Activated CD4-positive, alpha-beta T cell treated with anti-CD3 and anti-CD28 coated beads for 1 hour (primary cell): ENCODE measurements at regions not wholly inside any gene's neighbourhood (a gene's known extent, or its start where the extent isn't known, plus 50 kb on each side); places are given as distances from the start of the nearest gene placed in this dataset.
"Not testable (repeated sequence)": the region's sequence is repeated elsewhere in the genome, so short reads cannot be mapped to it uniquely, and the experiment has no call there.

Experiments
- DNase-seq: peaks from one replicate; pipeline ENCODE4 v3.0.0-alpha.2; 2020

DNA sequence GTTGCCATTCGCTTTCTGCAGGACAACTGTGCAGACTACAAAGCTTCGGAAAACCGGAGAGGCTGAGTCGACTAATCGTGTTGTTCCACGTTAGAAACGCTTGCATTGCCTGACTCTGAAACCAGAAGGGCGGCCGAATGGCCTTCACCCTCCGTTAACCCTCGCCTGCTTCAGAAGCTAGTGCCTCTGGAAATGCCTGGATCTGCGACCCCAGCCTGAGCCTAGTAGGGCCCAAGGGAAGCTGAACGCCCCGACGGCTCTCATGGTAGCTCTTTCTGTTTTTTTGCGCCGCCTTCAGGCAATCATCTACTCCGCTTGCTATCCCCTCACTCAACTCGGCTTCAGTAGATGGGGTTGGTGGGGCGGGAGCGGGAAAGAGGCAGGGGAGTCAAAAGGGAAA lies 117.3 kb downstream of the PPIAL4A start:
- not testable (repeated sequence) for DNase-seq

DNA sequence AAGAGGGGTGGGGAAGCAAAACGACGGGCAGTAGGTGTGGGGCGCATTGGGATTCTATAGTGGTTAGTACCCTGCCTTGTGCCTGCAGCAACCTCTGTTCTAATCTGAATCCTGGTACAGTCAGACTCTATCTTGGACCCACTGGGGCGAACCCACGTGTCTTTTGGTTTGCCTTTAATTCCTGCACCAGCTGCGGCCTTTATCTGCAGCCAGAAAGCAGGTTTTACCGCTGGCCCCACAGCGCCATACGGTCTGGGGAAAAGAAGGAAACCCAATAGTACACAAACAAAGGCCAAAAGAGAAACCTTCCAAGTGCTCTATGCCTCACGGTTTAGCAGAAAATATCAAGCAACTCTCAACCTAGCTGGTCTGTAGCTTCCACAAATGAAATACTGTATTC lies 118.2 kb downstream of the PPIAL4A start:
- not testable (repeated sequence) for DNase-seq

DNA sequence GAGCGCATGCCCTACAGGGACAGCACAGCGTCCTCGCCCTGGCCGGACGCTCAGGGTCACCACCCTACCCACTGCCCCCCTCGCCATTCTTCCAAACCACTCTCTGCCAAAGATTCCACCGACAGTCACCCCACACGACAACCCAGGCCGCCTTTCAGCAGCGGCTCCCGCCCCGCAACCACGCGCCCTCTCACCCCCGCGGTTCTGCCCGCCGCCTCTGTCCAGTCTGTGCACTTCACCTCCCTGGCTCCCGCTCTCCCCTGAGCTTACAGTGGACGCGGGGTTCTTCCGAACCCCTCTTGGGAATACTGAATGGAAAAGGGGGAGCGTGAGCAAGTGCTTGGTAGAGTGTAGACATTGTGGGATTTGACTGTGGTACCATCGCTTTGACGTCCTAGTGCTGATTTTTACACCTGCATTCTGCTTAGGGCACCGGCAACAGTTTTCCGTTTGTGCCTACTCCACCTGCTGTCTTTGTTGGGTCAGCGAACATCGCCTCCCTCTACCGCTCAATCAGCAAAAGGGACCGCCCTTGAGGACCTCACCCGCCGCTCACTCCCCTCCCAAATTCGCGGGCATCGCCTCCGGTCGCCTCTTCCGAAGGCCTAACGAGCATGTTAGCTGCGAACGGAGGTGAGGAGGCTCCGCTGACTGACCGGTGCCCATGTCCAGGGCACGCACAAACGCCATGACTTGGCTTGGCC lies 119.1 kb downstream of the PPIAL4A start:
- not testable (repeated sequence) for DNase-seq

DNA sequence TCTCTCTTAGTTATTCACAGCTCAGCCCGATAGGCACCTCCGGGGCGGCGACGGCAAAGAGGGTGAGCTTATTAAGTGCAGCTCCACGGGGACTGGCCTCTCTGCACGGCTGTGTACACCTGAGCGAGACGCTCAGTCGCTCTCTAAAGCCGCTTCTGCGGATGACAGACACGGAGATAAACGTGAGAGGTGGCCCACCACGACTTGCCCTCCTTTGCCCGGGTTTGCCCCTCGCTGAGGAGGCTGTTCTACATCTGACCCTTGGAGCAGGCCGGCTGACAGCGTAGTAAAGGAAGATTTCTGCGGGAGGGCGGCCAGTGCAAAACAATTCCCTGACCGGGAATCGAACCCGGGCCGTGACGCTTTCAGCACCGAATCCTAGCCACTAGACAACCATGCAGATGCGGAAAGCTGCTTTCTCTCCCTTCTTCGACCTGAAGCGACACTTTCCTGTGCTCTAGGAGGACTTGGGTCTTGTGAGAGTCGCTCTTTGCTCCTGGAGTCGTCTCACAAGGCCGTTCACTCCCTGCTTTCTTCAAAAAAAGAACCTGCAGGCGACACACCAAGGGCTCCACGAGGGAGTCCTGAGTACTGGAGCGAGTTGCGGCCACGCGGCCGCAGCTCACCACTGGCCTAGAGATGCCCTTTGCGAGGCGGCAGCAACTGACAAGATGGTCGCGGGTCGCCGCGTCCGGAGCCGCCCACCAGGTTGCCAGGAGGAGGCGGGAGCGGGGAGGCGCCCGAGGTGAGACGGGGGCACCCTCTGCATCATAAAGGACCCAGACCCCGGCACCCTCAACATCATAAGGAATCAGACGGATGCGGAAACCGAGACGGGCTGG lies 119.9 kb downstream of the PPIAL4A start:
- not testable (repeated sequence) for DNase-seq

DNA sequence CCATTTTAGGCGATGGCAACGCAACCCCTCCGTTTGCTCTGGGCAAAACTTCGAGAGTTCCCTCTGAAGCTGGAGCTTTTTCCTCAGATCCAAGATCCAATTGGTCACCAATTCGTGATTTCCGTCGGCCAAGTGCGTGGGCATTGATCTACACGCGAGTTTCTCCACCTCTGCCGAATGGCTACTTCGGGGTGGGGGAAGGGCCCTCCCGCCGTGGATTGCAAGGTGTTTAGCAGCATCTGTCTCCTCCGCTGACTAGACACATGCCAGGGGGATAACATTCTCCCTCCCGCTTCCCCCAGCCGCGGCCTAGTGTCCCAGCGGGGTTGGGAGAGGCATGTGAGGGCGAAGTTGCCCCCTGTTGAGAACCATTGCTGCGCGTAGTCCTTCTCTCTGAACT lies 120.6 kb downstream of the PPIAL4A start:
- not testable (repeated sequence) for DNase-seq

DNA sequence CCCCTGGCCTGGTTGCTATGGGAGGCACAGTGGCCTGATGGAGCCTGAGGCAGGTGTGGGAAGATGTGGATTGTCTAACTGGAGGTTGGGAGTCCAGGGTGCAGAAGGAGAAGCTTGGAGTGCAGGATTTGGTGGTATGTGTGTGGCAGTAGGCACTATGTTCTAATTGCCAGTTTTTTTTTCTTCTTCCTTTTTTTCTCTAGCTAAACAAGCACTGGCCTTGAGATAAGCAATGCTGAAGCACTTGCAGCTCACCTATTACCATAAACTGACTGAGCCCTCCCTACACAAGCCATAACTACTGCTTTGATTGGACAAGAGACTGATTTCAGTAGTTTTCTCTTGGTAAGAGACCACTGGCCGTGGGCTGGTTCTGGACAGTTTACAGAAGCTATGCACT lies 123.6 kb downstream of the PPIAL4A start:
- not testable (repeated sequence) for DNase-seq

DNA sequence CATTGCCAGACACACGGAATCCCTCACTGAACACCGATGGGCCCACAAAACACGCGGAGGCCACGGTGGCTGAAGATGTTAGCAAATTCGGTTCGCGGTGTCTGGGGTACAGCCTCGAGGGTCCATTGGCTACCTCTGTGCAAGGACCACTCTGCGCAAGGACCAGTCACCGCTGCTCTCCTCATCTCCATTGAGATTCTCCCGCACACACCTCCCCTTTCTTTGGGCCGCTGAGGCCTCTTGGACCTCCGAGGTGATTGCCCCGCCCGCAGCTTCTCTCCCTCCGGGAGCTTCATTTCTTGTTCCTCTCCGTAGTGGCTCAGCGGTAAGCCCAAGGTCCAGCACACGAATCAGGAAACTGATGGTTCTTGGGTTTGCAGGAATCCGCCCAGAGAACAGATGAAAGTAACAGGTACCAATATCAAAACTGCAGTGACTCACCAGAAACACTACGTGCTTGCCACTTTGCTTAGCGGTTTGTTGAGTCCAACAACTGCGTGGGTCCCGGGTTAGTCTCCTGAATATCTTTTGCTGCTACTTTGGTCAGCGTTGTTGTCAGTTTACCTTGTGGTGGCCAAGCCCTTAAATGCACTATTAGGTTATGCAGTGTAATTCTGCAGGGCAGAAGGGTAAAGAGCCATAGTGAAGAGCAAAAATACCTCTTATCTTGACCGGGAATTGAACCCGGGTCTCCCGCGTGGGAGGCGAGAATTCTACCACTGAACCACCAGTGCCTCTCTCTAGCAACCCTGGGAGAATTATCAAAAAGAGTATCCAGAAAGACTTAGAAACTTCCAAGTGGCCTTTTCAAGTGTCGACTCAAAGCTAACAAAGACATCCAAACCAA lies 126.8 kb downstream of the PPIAL4A start:
- not testable (repeated sequence) for DNase-seq

DNA sequence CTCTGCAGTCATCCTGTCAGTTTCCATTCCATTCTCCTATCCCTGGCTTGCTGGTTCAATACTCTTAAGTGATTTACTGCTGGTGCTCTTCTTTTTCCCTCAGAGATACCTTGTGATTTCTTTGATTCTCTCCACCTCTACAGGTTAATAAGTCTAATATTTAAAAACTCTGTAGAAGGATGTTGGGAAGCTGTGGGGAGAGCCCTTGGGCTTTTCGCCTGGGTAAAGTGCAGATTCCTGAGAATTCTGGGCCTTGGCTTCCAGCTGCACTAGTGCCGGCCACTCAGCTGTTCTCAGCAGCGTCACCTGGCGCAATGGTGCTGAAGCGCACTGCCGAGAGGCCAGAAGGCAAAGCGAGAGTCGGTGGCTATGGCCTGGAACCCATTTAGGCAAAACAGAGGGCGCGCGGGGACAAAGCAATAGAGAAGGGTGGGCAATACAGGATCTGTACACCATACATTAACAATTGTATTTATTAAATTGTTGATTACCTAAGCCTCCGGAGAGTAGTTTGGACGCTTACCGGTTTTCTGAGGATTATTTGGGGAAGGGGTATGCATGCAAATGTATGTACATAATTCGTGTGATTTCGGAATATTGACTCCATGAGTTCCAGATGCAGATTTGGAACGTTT lies 130.3 kb downstream of the PPIAL4A start:
- DNase-seq, result not testable (repeated sequence)

DNA sequence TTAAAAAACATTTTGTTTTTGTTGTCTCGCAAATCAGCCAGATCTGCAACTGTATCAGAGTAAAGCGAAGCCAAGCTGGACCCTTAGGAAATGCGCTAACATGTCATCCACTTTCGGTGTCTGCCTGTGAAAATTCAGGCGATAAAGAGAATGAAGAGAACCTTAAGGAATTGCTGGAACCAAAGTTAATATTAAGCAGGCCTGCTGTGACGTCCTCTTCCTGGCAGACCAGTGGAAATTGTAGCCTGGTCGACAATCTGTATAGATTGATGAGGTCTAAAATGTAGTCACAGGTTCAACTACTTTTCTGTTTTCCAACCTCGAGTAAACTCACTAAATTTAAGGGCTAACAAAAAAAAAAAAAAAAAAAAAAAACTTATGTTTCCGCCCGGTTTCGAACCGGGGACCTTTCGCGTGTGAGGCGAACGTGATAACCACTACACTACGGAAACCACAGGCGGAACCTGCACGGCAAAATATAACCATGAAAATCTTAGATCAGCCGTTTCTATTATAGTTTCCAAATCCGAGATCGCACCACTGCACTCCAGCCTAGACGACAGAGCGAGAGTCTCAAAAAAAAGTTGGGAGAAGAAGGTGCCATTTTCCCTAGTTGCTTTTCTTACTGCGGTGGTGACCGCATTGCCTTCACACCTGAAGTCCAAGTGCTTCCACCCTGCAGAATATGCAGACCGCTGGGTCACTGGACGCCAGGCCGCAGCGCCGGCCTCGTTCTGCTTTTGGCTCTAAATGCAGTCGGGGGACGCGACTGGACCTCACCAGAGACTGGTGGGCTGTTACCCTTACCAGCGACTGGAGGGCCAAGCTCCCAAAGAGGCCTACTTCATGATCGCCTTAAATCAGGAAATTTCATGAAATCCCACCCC lies 131.0 kb downstream of the PPIAL4A start:
- DNase-seq, result not testable (repeated sequence)

DNA sequence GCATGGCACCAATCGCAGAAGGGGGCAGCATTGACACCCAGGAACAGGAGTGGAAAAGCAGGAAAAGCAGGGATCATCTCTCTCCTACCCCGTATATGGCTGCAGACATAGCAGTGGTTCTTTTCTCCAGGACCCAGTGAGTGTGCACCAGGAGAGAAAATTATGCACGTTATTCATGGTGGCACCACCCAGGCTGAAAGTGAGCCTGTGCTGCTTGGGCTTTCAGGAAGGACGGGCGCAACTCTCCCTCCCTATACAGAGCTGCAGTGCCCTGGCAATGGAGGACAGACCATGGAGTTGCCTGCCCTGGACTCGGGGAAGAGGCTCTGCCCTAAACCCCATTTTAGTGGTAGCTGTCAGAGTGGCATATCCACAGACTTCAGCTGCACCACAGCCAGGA lies 132.1 kb downstream of the PPIAL4A start:
- not testable (repeated sequence) for DNase-seq

DNA sequence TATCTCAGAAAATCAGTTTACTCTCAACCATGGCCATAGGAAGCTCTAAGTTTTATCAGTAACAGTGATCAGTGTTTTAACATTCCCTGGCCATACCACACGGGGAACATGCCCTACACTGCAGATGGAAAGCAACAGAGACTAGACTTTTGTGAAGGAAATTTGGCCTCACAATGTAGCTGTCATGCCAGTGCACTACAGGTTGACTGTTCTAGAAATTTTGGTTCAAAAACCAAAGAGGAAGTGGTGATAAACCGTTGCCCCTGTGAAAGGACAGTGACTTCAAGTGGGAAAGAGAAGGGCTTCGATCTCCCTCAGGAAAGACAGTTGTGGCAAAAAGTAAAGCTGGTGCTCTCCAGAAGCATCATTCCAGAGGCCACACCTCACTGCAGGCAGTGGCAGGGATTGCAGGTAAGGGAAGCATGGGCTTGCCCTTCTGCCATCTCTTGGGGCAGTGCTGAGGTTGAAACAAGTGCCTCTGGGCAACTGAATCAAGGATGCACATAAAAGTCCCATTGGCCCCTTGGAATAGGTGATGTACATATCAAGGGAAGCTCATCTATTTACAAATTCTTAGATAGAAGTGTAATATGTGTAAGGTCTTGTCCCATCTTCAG lies 143.4 kb downstream of the PPIAL4A start:
- DNase-seq, result not testable (repeated sequence)

DNA sequence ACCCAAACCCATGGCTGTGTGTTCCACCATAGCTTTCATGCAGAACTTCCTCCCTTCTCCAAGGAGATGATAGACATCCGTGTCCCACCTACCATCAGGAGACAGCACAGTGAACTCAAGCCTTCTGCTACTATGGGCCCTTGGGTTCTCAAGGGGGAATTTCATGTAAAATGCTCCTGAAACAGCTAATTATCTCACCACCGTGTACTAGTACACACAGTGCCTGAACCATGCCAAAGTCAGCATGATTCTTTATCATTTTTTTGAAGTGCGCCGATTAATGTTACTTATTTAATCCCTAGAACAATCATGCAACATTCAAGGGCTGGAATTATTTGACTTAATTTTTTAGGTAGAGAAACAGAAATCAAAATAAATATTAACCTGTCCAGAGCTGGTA lies 147.2 kb downstream of the PPIAL4A start:
- not testable (repeated sequence) for DNase-seq

DNA sequence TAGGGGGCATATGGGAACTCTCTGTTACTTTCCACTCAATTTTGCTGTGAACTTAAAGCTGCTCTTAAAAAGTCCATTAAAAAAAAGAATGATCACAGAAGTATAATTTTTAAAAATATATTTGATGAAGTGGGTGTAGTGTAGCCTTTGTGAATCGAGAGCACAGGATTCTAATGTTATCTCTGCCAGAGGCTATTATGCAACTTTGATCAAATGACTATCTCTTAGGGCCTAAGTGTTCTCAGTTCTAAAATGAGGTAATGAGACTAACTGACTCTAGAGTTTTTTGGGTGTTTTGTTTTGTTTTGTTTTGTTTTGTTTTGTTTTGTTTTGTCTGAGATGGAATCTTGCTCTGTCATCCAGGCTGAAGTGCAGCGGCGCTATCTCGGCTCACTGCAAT lies 143.2 kb downstream of the FAM72B start:
- DNase-seq, result not testable (repeated sequence)

DNA sequence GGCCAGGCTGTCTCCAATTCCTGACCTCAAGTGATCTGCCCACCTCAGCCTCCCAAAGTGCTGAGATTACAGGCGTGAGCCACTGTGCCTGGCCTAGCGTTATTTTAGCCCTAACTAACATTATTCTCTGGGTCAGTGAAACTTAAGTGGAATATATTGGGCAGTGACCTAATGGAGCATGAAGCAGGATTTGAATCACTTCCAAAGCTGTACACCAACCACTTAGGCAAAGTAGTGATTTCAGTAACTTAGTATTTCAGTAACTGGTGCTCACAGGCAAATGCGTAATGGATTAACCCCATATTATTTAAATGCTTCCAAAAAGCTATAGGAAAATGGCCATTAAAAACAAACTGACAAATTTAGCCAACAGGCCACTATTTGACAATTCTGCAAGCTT lies 142.6 kb downstream of the FAM72B start:
- not testable (repeated sequence) for DNase-seq

DNA sequence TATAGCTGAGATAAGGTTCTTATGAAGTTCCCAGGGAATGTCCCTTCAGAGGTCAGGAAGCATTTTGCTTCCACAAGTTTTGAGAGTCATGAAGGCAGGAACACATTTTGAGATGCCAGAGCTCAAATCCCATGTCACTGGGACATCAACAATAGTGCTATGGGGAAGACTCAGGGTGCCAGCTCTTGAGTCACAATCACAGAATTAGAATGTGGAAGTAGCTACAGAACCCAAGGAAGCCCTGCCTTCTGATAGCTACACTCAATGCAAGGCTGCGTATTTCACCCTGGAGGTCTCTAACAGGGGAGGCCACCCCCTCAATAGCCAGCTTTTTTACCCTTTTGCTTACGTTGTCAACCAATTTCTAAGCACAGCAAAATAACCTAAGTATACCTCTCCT lies 141.3 kb downstream of the FAM72B start:
- DNase-seq, result not testable (repeated sequence)

DNA sequence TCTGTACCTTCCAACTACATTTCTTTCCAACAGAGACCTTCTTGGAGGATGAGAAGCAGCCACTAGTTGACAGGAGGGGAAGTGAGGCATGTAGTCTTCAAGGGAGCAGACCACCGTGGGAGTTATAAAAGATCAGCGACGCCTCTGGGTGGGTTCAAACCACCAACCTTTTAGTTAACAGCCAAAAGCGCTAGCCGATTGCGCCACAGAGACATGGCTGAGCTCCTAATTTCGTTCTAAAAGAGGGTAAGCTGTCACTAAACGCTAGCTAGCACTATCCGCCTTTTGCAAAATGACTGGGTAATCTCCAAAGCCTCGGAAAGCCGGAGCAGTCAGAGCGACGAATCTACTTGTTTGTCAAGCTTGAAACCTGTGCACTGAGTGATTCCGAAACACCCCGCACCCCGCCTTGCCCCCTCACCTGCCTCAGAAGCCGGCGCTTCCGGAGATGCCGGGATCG lies 135.8 kb downstream of the FAM72B start:
- not testable (repeated sequence) for DNase-seq

DNA sequence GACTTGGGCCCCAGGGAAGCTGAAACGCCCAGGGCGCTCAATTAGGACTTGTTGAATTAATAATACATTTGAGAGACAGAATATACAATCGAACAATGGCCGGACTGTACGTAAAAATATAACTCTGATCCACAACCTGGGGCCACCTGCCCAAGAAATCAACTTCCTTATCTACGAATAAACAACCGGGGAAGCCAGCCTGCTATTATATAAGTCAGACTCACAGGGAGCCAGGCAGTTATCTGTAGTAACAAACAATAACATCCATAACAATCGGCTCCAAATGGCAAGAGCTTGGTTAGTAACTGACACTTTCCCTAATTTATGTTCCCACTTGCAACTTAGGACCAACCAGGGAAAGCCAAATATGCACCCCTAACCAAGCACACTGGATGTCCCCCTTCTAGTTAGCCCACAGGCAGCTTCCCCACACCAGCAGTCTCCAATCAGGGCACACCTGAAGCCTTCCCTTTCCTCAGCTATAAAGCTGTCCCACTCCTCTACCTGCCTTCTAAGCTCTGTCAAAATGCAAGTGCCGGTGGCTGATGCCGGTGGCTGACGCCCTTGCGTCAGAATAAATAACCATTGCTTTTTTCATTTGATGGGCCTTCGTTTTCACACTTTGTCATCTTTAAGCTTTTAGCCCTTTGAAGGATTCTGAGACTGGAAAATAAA lies 135.2 kb downstream of the FAM72B start:
- DNase-seq, result not testable (repeated sequence)

DNA sequence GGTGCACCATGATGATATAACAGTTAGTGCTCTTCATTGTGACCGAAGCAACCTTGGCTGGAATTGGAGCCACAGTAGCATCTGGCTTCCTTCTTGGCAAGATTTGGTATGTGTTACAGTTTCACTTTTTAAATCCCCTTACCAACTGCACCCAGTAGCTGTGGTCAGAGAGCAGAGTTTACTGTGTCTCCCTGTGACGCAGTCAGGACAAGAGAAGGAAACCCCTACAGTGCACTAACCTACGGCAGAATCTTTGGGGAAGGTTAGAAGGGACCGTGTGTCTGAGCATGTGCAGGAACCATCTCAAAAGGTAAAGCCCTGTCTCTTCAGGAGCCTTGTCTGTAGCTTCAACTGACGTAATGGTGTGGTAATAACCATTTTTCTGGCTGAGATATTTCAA lies 134.0 kb downstream of the FAM72B start:
- DNase-seq, result not testable (repeated sequence)

DNA sequence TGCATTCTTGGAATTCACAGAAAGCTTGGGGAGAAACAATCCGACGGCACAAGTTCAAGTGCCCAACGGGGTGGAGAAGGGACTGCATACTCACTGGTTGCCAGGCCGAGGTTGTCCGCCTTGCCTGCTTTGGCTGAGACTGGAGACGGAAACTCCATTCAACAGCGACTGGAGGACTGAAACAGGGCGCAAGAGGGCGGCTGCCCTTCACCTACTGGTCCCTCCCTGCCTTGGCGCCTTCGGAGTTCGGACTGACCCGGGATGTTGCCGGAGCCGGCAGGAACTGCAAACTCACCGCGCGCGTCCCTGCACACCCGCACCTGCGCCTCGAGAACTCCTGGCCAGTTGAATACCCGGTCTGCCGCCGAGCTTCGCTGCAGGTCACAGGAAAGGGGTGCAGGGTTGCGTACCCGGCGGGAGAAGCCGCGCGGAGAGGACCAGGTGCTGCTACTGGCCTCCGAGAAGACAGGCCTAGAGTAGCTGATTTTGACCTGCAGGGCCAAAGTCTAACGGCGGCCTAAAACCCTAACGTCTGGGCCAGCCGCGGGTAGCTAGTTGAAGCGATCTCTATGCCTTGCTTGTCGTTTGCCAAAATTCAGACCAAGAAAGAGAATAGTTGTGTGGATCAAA lies 132.9 kb downstream of the FAM72B start:
- not testable (repeated sequence) for DNase-seq
